Femur (tissue), 1 donor: ENCODE measurements at regions not wholly inside any gene's neighbourhood (a gene's known extent, or its start where the extent isn't known, plus 50 kb on each side); places are given as distances from the start of the nearest gene placed in this dataset.

ENCODE experiments used
- DNase-seq: peaks from one replicate; pipeline ENCODE4 v3.0.0-alpha.2; 2017

DNA sequence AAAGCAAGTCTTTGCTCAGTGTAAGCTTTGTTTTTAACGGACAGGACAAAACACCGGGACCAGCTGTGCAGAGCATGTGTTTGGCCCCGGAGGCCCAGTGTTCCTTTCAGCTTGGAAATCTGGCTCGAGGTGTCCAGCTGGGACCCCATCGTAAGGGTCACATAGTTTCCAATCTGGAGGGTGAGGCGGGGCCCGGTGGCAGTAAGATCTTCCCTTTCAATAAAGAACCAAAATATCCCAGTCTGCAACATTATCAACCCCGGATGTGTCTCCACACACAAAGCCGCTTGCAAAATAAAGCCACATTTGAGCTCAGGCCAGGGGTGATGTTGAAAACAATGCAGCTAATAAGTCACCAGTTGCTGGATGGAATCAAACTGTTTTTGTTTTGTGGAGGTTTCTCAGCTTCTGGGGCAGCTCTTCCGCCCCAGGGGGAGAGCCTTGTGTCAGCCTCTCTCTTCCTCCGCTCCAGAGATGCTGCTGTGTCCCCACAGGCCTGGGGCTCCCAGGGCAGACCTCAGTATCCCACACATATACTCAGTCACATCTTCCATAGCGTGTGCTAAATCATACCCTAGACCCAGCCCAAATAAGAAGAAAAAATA is 138.6 kb upstream of the GLI2 start:
- peak; percentile 55 for DNase-seq

DNA sequence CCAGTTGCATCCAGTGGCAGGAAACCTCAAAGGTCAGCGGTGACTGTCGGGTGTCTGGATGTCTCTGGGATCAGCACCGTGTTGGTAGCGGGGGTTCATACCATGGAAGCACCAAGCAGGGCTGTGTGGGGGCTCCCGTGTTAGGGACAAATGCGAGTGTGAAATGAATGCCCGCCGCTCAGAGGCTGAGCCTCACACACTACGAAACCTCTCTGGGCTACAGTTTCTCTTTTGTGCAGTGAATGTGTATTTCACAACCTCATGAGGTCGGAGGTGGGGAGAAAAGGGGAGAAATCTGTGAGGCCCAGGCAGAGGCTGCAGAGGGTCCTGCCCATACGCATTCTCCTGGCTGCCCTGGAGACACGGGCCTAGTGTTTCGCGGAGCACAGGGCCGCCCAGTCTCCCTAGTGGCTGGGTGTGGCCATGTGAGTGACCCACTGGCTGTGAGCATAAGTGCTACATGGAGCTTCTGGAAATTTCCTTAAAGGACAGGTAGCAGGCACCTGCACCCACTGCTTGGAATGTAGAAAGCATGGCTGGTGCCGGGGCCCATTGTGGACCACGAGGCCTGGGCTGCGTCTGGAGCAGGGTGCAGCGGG is 138.0 kb upstream of the GLI2 start:
- no peak for DNase-seq

DNA sequence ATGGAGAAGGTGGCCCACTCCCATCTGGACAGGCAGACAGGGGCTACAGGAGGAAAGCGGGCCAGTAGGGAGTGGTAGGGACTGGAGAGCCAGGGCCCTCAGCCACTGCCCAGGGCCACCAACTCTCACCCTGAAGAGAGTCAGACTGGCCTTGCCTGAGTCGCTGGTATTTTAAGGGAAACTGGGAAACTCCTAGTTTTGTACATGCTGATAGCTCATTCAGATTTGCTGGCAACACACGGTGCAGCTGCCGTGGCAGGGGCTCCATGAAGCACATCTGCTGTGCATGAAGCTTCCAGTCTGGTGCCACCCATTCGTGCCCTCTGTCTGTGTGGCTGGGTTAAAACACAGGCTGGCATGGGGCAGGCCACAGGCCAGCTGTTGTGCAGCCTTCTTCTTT is 137.3 kb upstream of the GLI2 start:
- DNase-seq: peak; percentile 53

DNA sequence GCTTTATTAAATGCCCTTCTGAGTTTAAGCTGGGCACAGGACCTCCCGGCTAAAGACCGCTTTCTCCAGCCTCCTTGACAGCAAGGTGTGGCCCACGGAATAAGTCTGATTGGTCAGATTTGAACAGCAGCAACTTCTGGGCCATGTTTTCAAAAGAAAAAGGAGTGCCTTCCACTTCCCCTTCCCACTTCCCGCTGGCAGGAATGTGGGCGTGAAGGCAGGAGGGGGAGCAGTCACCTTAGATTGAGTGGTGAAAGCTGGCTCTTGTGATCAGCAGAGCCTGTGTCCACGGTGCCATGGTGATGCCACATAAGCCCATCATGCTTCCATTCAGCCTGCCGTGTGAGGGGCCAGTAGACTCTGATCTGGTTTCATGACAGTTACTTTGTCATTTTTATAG is 136.6 kb upstream of the GLI2 start:
- no peak for DNase-seq

DNA sequence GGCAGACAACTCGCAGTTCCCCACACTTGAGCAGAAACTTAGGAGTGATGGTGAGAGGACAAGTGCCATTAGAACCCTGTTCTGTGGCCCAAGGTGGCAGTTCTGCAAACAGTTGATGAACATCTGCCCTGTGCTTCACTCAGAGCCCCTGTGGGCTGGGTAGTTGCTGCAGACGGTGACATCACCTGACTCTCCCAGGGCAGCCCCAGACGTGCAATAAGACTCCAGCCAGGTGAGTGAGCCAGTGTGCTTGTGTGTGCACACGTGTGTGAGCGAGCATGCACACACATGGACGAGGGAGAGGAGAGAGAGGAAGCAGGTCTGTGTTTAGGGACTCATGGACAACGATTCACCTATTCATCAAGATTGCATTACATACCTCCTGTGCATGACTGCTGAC is 136.0 kb upstream of the GLI2 start:
- DNase-seq: no peak

DNA sequence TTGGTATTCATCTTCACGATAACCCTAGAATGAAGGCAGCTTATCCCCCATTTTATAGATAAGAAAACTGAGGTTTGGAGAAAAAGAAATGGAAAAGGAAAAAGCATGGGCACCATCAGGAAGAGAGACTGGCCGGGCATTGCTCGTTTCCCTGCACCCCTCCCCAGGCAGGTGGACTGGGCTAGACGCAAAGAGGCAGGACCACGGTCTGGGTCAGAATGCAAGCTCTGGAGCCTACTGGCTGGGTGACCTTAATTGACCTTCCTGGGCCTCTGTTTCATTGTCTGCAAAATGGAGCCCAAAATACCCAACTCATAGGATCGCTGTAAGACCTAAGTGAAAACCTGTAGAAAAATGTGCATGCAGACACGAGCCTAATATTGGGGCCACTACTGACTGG is 135.3 kb upstream of the GLI2 start:
- DNase-seq: no peak

DNA sequence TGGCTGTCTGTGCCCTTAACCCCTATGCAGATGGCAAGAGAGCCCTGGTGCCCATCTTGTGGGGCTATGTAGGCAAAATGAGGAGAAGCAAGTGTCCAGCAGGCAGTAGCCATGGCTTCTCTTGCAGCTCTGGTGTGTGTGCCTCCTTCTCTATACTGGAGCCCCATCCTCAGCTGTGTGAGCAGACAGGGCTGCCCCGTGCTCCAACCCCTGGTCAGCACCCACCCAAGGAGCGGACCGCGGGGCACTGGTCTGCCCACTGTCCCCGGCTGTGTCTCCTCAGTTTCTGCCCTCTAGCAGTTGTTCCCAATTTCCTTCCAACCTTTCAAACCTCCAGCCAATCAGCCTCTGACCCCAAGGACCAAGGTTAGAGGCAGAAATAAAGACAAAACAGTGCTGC is 134.9 kb upstream of the GLI2 start:
- no peak for DNase-seq

DNA sequence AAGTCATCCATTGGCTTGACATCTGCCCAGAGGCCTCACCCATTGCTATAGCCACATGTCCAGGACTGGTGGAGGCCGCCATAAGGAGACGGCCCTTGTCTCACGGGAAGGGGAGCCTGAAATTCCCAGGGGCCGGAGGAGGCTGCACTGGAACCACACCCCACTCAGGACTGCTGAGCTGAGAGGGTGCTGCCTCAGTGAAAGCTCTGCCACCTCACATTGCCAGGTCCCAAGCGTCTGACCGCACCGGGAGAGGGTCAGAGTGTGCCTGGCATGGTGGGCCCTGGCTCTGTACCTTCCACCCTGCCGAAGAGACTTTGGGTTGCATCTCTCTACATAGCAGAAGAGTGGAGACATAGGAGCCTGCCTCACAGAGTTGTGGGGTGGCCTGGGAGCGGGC is 134.1 kb upstream of the GLI2 start:
- DNase-seq: no peak

DNA sequence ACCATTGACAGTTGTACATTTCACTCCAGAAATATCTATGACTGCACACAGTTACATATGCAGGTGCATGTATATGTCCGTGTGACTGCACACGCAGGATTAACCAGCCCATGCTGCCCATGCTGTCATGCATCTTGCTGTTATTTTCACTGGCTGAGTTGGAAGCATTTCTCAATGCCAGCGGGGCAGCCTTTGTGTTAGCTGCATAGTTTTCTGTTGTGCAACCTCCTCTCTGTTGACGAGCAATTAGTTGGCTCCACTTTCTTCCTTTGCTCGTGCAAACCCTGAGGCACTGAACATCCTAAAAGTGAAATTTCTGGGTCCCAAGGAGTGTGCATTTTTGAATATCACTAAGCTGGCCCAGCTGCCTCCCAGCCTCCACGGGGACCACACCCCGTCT is 133.4 kb upstream of the GLI2 start:
- no peak for DNase-seq

DNA sequence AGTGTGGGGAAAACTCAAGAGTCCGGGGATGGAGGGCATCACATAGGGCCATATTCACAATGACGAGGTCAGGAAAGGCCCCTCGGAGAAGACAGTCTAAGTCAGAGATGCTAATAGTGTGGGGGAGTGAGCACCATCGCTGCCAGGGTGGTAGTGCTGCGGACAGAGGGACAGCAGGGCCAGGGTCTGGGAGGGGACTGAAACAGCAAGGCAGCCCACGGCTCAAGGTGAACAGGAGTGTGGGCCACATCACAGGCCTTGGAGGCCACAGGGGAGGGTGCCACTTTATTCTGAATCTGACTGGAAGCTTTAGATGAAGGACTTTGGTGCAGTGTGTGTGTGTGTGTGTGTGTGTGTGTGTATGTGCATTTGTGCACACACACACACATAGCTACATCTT is 130.9 kb upstream of the GLI2 start:
- DNase-seq: peak; percentile 7

DNA sequence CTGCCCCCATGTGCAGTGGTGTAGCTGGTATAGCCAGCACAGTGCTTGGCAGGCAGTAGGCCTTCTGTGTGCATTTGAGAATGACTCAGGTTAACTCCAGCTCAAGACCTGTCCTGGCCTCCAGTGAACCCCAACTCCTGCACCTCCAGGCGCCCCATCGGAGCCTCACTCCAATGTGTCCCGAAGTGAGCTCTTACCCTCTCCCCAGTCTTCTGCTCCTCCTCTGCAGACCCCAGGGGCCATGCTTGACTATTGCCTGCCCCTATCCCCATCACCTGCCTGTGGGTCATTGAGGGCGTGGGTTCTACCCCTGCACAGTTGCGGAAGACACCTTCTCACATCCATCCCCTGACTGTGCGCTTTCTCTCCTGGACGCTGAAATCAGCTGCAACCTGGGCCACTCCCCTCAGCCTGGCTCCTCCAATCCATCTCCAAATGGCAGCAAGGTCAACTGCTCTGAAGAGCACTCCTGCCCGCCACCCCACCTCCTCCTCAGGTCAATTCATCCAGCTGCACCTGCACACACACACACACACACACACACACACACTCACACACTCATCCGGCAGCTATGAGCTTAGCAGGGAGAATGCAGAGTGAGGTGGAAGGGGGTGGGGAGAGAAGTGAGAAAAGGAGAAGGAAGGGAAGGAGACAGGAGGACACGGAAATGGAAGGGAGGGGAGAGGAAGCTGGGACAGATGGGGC is 130.3 kb upstream of the GLI2 start:
- DNase-seq: peak; percentile 16

DNA sequence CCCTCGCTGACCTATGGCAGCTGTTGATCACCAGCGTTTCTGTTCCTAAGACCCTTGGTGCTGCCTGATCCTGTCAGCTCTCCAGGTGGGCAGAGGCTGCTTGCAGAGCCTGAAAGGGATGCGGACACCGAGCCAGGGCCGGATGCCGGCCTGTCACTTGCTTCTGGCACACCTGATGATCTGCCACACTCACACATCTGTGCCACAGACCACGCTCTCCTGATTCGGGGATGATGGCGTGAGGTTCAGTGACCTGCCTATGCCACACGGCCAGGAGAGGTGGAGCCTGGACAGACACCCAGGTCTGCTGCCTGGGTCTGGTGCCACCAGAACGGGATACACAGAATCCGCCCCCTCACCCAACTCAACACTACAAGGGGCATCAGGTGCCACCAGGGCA is 129.4 kb upstream of the GLI2 start:
- peak; percentile 9 for DNase-seq

DNA sequence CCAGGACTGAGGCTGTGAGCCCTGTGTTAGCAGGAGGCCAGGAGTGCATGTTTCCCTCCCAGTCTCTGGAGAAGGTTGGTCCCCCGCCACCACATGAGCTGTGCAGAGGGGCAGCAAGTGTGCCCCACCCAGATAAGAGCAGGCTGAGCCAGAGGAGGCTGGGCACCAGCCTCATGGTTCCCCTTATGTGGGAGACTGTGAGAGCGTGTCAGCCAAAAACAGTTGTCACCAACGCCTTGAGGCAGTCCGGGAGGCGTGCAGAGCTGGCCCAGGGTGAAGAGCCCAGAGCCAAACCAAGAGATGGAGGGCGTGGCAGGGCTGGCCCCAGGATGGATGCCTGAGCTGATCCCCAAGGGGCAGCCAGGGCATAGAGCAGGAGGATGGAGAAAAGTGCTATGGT is 128.7 kb upstream of the GLI2 start:
- DNase-seq: no peak

DNA sequence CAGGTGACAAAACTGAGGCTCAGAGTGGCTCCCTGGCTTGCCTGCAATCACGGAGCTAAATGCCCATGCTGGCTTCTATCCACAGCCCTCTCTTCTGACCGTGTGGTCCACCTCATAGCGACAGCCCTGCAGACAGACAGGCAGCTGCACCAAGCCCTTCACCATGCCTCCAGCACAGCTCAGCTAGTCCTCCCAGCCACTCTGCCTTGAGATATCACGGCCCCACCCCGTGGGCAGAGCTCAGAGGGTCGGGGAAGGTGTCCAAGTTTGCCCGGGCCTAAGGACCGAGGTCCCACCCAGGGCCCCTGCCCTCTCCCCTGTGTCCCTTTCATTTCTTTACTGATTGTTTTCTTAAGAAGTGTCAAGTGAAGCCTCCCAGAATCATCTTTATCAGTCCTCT is 128.2 kb upstream of the GLI2 start:
- DNase-seq: no peak

DNA sequence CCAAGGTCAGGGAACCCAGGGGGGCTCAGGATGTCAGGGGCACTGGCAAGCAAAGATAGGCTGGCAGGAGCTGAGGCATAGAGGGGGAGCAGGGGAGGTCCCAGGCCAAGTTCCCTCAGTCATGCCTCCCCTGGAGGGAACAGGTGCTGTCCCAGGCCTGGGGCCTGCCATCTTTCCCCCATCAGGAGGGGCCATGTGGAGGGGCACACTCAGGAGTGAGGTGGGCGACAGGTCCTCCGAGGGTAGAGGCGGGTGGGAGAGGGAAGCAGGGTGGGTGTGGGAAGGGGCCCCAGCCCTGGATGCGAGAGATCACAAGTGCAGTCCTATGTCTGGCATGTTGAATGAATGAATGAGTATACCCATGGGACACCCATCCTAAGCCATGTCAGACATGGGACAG is 127.7 kb upstream of the GLI2 start:
- no peak for DNase-seq

DNA sequence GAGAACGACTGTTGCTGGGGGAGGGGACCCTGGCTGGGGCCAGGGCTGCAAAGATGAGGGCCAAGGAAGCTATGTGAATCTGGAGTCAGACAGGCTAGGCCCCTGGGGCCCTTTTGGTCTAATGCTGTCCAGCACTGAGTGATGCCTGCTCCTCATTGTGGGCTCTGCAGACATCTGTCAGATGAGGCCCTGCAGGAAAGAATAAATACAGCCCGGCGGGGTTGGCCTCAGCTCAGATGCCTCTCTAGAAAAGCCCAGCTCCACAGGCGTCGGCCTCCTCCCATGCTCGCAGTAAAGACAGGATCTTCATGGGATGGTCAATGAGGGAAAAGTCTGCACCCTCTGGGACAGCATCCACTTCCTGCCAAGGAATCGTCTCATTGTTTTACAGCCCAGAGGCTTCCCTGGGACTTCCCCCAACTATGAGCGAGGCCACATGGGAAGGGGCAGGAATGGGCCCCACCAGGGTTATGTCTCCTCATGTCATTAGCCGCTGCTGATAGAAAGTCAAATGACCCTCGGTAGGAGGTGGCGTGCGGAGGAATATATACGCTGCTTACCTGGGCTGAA is 125.8 kb upstream of the GLI2 start:
- DNase-seq: no peak

DNA sequence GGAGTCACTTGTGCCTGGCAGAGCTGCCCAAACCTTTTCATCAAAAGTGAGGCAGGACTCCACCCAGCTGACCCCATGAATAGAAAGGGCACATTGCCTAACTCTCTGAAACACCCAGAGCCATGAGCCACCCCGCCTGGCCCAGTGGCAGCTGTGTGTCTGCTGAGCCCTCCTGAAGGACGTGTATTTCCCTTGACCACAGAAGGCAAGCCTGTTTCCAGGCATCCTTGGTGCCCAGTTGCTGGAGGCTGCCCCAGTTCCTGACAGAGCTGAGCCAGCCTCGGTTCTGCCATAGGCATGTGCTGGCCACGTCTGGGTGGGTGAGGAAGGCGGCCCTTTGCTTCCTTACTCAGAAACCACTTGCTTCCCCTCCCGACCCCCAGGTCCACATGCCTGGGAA is 124.7 kb upstream of the GLI2 start:
- no peak for DNase-seq

DNA sequence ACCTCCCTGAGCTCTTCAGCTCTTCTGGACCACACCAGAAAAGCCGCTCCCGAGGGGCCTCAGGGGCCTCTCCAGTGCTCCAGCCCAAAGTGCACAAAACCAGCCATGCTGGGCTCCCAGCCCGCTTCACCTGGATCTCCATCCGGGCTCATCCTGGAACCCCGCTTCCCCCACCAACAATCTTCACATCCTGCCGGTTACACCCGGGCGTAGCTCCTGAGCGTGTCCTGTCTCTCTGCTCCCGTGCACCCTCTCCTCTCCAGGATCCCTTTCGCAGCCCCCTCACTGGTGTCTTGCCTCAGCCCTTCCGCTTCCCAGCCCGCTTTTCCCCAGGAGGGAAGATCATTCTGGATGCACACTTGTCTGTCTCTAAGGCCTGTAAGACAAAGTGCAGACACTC is 123.7 kb upstream of the GLI2 start:
- no peak for DNase-seq

DNA sequence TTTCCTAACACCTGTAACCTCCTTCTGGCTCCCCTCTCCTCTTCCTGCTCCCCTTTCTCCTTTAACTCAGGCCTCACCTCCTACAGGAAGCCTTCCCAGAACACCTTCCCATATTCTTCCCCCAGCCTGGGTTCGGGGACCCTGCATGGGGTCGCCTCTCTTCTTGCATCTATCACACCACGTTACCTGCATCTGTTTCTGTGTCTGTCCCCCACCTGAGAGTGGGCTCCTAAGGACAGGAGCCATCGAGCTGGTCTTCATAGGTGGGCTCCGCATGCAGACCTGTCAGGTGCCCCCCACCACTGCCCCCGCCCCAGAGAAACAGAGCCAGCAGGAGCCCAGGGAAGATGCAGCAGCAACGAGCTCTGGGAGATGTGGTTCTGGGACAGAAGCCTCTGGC is 123.2 kb upstream of the GLI2 start:
- no peak for DNase-seq

DNA sequence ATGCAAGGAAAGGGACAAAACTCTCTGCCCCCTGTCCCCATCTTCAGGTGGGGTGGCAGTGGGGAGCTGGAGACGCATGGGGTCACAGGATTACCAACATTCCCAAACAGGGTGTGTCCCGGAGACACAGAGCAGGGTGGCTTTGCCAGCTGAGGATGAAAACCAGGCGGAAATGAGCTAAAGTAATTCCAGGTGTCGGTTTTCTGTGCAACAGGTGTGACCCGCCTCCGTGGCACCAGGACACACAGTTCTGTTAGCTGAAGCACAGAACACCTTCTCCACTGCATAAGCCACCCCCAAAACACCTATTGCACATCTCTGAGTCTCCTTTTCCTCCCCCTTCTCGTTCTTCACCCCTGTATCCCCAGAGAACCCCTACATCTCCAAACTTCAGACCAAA is 122.7 kb upstream of the GLI2 start:
- no peak for DNase-seq

DNA sequence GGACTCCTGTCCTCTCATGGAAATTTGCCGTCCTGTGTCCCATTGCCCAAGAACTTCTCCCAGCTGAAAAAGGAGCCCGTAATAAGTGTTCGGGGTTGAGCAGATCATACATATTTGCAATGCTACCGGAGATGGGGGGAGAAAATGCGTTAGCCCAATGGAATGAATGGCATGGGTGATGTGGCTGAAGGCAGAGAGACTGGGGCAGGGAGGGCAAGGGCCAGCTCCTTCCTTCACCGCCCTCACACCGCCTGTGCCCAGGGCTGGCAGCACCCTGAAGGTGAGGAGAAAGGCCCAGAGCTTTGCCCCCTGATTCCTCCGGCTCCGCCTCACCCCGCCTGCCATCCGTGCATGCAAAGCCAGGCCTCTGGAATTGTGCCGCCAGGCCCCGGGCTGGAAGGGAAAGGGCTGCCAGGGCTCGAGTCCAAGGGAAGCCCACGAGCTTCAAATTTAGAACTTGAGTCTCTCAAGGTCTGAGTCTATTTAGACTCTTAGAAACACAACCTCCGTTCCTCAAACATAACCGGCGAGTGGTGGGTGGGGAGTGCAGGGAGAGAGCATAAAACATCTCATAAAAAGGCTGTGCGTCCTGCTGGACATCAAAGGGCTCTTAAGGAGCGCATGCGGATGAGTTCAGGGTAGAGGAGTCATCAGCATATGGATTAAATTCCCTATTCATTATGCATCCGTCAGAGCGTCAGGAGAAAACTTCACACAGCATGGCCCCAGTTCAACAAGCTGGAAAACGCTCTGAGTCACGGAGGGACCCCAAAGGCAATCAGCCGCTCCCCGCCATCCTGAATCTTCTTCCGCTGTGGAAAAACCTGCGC is 121.7 kb upstream of the GLI2 start:
- DNase-seq: peak; percentile 74

DNA sequence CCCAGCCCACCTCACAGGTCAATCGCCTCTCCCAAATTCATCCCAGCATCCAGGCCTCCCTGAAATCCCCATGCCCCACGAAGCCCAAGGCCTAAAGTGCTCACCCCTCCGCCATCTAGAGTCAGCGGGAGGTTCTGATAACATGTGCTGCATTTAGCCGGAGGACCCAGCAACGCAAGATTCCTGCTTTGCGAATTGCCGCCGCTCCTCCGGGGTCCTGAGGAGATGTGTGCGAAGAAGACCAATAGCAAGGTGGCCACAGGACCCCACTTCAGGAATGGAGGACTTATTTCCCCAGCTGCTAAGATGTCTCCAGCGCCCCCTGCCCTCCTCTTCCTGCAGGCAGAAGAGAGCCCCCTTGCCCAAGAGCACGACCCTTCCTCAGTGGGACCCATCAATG is 120.8 kb upstream of the GLI2 start:
- DNase-seq: no peak

DNA sequence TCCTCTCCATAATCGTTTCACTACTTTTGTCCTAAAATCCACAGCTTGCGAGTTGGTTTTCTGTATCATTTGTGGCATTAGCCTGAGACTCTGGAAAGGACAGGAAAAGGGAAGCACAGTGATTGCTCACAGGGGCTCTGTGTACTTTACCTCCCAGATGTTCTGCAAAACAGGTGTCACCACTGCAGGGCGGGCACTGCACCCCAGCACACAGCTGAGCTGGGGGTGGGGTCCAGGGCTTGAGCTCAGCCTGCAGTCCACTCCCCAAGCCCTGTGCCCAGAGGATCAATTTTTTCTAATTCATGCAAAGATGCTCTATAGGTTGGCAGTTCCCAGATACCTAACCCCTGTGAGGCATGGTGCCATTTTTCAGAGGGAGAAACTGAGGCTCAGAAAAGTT is 119.4 kb upstream of the GLI2 start:
- DNase-seq: no peak

DNA sequence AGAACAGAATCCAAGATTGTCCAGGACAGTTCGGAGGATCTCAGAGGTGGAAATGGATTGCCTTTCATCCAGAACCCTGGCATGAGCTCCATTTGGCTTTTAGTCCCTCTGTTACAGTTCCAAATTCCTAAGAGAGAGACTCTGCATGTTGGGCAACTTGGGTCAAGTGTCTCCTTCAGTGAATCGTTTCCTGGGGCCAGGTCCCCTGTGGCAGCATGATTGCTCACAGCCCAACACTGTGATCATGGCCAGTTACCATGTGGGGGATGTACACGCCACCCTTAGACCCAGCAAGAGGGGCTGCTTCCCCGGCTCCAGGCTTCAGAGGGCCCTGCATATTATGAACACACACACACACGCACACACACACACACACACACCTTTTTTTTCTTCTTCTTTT is 118.6 kb upstream of the GLI2 start:
- DNase-seq: no peak
